HG03457 (cell line): ENCODE measurements at regions not wholly inside any gene's neighbourhood (a gene's known extent, or its start where the extent isn't known, plus 50 kb on each side); places are given as distances from the start of the nearest gene placed in this dataset.
A peak's percentile ranks its signal among the peaks of the same experiment; 100 is the strongest.
"Not testable (repeated sequence)": the region's sequence is repeated elsewhere in the genome, so short reads cannot be mapped to it uniquely, and the experiment has no call there.

Experiments used
- ATAC-seq: cut with Tn5 transposase; IDR thresholded peaks from one replicate; pipeline ENCODE4 v1.9.1; 2021; ENCODE audit warnings: moderate number of reproducible peaks; ENCODE audit not compliant: unreplicated experiment

GRCh38 chr4:103887191-103887590 is 167.4 kb upstream of the TACR3 start:
- ATAC-seq: no peak

- ATAC-seq: no peak
Observed at GRCh38 chr4:103885152-103885551, 165.4 kb upstream of the TACR3 start.

GRCh38 chr4:103867311-103867710 is 147.5 kb upstream of the TACR3 start:
- ATAC-seq: no peak

- ATAC-seq: no peak
Observed at GRCh38 chr4:103853627-103854026, 133.8 kb upstream of the TACR3 start.

GRCh38 chr4:103853146-103853545 is 133.4 kb upstream of the TACR3 start:
- ATAC-seq: no peak

- ATAC-seq: no peak
Observed at GRCh38 chr4:103845075-103845474, 125.3 kb upstream of the TACR3 start.

GRCh38 chr4:103842637-103843239 is 123.0 kb upstream of the TACR3 start:
- ATAC-seq: no peak

- ATAC-seq: no peak
Observed at GRCh38 chr4:103842076-103842475, 122.3 kb upstream of the TACR3 start.

- not testable (repeated sequence) for ATAC-seq
Observed at GRCh38 chr4:103810308-103810707, 90.5 kb upstream of the TACR3 start.

GRCh38 chr4:103802766-103803165 is 83.0 kb upstream of the TACR3 start:
- ATAC-seq: no peak

- ATAC-seq: no peak
Observed at GRCh38 chr4:103787057-103787456, 67.3 kb upstream of the TACR3 start.

- ATAC-seq: no peak
Observed at GRCh38 chr4:103786593-103786992, 66.8 kb upstream of the TACR3 start.

- peak; percentile 66 for ATAC-seq
Observed at GRCh38 chr4:103786014-103786413, 66.2 kb upstream of the TACR3 start.

- no peak for ATAC-seq
Observed at GRCh38 chr4:103778221-103778620, 58.4 kb upstream of the TACR3 start.

GRCh38 chr4:103774326-103774825 is 54.6 kb upstream of the TACR3 start:
- no peak for ATAC-seq

GRCh38 chr4:103773691-103774231 is 54.0 kb upstream of the TACR3 start:
- ATAC-seq: no peak
